Renal cortical epithelial cell (primary cell): ENCODE measurements at regions not wholly inside any gene's neighbourhood (a gene's known extent, or its start where the extent isn't known, plus 50 kb on each side); places are given as distances from the start of the nearest gene placed in this dataset.

Experiments
- DNase-seq: peaks from one replicate; pipeline ENCODE4 v3.0.0-alpha.2; 2011; ENCODE audit warnings: low read depth

- no peak for DNase-seq
Measured at GRCh38 chr20:4303136-4303535, 54.0 kb upstream of the ADRA1D start.

- no peak for DNase-seq
Measured at GRCh38 chr20:4300921-4301320, 51.8 kb upstream of the ADRA1D start.

GRCh38 chr20:4300401-4300800 is 51.3 kb upstream of the ADRA1D start:
- DNase-seq = no peak

- DNase-seq = no peak
Measured at GRCh38 chr20:4299773-4300172, 50.7 kb upstream of the ADRA1D start.

GRCh38 chr20:4299216-4299615 is 50.1 kb upstream of the ADRA1D start:
- DNase-seq = no peak
